SH-SY5Y (cell line): ENCODE measurements at regions not wholly inside any gene's neighbourhood (a gene's known extent, or its start where the extent isn't known, plus 50 kb on each side); places are given as distances from the start of the nearest gene placed in this dataset.

Experiments
- GATA2 ChIP-seq: IDR thresholded peaks from 2 replicates; pipeline ENCODE4 v1.6.1; 2011; ENCODE audit warnings: mild to moderate bottlenecking, low read depth, low read length
- GATA3 ChIP-seq: IDR thresholded peaks from 2 replicates; pipeline ENCODE4 v1.6.1; 2011; ENCODE audit warnings: low read depth, mild to moderate bottlenecking, low read length, moderate library complexity

DNA sequence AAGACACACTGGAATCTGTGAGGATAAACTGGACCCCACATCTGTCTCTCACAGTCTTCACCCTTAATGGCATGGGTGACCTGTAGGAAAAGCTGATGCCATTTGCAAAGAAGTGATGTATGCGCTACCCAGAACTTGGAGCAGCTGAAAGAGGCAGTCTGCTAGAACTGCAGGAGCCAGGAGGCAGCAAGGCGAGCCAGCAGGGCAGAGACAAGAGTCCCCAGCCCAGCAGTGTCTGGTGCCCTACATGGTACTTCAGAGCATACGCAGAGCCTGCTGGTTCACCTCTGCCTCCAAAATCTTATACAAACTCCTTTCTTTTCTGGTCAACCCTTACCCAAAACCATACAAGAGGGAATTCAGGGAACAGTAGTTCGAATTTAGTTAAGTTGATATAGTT is 683.1 kb upstream of the RAB6C start:
- TF ChIP-seq GATA2 (no peak), GATA3 (no peak)

- no peak for TF ChIP-seq GATA2
- no peak for TF ChIP-seq GATA3
Observed at GRCh38 chr2:129296806-129297205, 682.7 kb upstream of the RAB6C start.

DNA sequence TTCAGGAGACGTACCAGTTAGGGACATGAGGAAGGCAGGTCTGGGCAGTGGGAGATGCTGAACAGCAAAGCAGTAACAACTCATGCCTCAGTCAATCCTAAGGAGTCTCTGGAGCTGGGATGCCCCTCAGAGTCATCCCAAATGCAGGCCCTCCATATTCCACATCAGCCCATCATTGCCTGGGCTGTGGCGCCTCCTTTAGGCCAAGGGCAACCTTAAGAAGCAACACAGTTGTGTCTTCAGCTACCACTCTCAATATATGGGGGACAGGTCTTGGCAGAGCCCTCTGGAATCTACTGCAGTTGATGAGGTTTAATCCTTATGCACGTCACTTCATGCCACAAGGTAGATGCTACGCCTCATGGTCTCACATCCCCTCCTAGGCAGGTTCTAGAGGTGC is 682.0 kb upstream of the RAB6C start:
- TF ChIP-seq GATA2 (no peak), GATA3 (no peak)

- TF ChIP-seq GATA2, result no peak
- no peak for TF ChIP-seq GATA3
Observed at GRCh38 chr2:129299338-129299737, 680.1 kb upstream of the RAB6C start.

- TF ChIP-seq GATA2, result no peak
- no peak for TF ChIP-seq GATA3
Observed at GRCh38 chr2:129299756-129300155, 679.7 kb upstream of the RAB6C start.

DNA sequence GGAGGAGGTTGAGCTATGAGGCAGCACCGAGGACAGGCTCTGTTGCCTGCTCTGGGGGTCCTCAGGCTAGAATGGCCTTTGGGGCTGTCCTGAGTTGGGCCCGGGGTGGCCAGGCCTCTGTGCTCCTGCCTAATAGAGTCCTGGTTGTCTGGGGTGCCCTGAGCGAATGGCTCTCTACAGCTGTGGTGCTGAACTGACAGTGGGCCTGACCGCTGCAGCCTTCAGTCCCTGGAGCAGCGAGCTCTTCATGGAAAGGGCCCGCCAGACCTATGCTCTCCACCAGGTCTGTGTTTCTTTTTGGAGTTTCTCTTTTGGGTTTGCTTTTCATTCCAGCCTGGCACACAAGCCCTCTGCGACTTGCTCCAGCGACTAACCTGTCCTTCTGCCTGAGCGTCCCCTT is 679.0 kb upstream of the RAB6C start:
- TF ChIP-seq GATA3 (no peak), GATA2 (no peak)

DNA sequence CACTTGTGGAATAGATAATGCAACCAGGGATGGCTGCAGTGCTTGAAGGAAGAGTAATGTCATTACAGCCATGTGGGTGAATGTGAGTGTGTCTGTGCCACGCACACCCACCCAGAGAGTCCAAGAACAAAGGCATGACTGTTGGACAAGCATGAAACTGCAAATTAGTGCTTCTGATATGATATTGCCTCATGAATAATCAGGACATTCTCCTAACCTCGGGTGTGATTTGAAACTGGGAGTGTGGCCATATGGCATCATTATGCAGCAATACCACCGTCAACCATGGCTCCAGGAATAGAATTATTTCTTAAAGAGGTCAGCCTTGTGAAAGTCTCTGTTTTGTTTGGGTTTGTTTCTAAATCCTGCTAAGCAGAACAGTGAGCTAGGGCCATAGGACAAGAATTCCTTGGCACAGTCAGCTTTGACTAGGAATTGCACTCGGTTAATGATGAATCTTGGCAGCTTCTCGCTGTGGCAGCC is 678.0 kb upstream of the RAB6C start:
- TF ChIP-seq GATA3 (no peak), GATA2 (no peak)

- TF ChIP-seq GATA3 (no peak), GATA2 (no peak)
Observed at GRCh38 chr2:129302106-129302505, 677.4 kb upstream of the RAB6C start.

DNA sequence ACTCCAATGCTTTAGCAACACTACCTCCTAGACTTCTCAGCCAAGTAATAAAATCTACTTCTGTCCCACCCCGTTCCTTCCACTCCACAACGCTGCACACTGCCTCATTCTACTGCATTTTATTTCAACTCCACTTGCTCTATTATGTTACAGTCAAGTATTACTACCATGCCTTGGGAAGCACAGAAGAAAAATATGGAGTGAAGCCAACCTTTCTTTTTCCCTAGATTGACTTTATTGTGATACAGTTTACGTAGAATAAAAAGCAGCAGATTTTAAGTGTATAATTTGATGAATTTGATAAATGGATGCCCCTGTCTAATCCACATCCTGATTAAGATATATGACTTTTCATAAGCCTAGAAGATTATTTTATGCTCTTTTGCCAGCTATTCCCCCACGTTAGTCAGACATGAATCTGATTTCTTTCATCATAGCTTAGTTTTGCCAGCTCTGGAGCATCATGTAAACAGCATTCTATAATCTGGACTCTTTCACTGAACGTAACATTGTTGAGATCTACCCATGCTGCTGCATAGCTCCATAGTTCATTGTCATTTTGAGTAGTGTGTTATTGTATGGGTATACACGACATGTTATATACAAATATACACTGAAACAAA is 676.8 kb upstream of the RAB6C start:
- no peak for TF ChIP-seq GATA2
- no peak for TF ChIP-seq GATA3

DNA sequence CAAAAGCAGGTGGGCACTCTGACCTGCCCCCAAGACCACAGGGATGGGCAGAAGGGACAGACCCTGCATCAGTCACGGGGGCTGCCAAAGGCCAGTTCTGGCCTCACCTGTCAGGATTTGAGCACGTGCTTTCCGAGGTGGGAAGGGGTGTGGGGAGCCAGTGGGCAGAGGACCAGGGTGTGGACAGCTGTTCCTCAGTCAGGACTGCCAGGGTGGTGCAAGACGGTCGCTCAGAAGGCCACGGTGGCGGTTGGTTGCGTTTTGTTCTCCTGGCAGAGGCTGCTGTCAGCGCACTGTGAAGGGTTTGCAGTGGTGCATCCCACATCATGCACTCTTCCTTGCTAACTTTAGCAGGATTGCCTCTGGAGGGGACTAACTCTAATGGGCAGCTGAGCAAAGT is 665.3 kb upstream of the RAB6C start:
- no peak for TF ChIP-seq GATA2
- TF ChIP-seq GATA3, result no peak

GRCh38 chr2:129318581-129319421 is 660.7 kb upstream of the RAB6C start:
- TF ChIP-seq GATA2 (no peak), GATA3 (no peak)

DNA sequence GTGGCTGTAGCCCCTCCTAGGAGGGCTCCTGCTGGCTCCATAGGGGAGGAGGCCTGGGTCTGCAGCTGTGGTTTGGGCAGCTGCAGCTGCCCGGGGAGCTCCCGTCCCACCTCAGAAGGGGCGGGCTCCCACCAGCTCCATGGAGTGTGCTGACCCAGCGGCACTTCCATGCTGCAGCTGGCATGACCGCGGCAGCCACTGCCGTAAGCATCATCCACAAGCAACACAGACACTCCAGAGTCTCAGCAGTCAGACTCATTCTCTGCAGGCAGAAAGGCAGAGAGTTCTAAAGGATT is 660.1 kb upstream of the RAB6C start:
- TF ChIP-seq GATA2 (no peak), GATA3 (no peak)

DNA sequence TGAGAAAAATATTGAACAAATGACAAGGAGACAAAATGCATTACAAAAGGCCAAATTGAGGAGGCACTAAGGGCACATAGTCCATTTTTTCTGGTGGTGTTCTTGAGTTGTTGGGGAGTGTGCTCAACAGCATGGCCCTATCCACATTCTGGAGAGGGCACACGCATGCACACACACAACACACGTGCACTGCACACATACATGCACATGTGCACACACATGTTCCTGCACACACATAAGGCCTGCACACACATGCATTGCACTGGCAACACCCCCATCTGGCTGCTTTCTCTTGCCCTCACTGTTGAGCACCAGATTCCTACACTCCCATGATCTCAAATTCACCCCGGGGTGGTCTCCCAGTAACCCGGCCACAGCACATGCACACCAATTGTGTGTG is 659.2 kb upstream of the RAB6C start:
- no peak for TF ChIP-seq GATA2
- TF ChIP-seq GATA3, result no peak

DNA sequence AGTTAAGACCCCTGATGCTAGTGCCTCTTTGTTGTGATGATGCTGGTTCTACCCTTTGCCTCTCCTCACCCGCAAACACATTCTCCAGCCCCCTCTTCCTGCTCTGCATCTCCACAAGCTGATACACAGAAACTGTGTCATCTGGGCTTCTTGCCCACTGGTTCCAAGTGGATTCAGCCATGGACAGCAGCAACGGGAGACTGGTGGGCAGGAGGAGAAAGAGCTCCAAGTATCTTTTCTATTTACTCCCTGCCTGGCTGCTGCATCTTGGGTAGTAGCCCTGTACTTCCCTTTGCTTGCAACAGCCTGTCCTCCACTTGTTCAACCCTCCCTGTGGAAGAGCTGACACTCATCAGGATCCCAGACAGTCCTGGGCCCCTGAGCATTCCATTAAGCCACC is 655.1 kb upstream of the RAB6C start:
- TF ChIP-seq GATA3 (no peak), GATA2 (no peak)

- no peak for TF ChIP-seq GATA2
- no peak for TF ChIP-seq GATA3
Observed at GRCh38 chr2:129325151-129325550, 654.3 kb upstream of the RAB6C start.

GRCh38 chr2:129329574-129329973 is 649.9 kb upstream of the RAB6C start:
- TF ChIP-seq GATA2, result no peak
- TF ChIP-seq GATA3, result no peak
